Esophagus squamous epithelium (tissue), 5 donors: ENCODE measurements at regions not wholly inside any gene's neighbourhood (a gene's known extent, or its start where the extent isn't known, plus 50 kb on each side); places are given as distances from the start of the nearest gene placed in this dataset.

ENCODE experiments used
- DNase-seq: peaks from one replicate; lab custom pipeline; 2025; lab: John Stamatoyannopoulos, UW
- H3K27ac ChIP-seq, 4 donors: fragments of 200-600 bp; sonication (generic); one replicate each; pipeline ENCODE4 v1.5.1; 2016 to 2019; ENCODE audit warnings: mild to moderate bottlenecking in 1 of 4
- H3K27me3 ChIP-seq, 4 donors: fragments of 200-600 bp; sonication (generic); 1 replicate in 3 of 4; 2 replicates in 1 of 4; pipeline versions ENCODE4 v1.5.1 to v1.6.0; 2017 to 2021; ENCODE audit warnings: antibody characterized with exemption in 1 of 4
- H3K36me3 ChIP-seq, 3 donors: fragments of 200-600 bp; sonication (generic); one replicate each; pipeline ENCODE4 v1.5.1; 2016 to 2019
- H3K4me1 ChIP-seq, 3 donors: fragments of 200-600 bp; sonication (generic); one replicate each; pipeline ENCODE4 v1.5.1; 2017 to 2019
- H3K4me3 ChIP-seq, 4 donors: fragments of 200-600 bp; sonication (generic); 1 replicate in 3 of 4; 2 replicates in 1 of 4; pipeline ENCODE4 v1.5.1; 2016 to 2019; ENCODE audit warnings: mild to moderate bottlenecking in 2 of 4, moderate library complexity in 1 of 4
- H3K9me3 ChIP-seq, 3 donors: fragments of 200-600 bp; sonication (generic); one replicate each; pipeline ENCODE4 v1.5.1; 2016 to 2019
- POLR2A ChIP-seq, 4 donors: fragments of 450-650 bp; IDR thresholded peaks; one replicate each; pipeline ENCODE4 v1.6.1; 2017; ENCODE audit warnings: antibody characterized with exemption in 4 of 4, mild to moderate bottlenecking in 4 of 4, moderate library complexity in 3 of 4
- WGBS, 2 donors: methylation state at CpG; one replicate each; pipeline ENCODE4 v1.1.5; 2018; 5-methylcytosine and 5-hydroxymethylcytosine counted together
- intact Hi-C: fragments of 100-400 bp; cut with DNase I; formaldehyde crosslinking; loops from one replicate; pipeline ENCODE4 v1.15.0; 2022
- TF ChIP-seq, protein P1 (sequence below), 6 experiments: fragments of 450-650 bp in 4 of 6; fragments of 200-600 bp in 2 of 6; sonication (generic) in 2 of 6; IDR thresholded peaks; one replicate each; pipeline ENCODE4 v1.5.1; 2016 to 2019; ENCODE audit warnings: antibody characterized with exemption in 6 of 6, mild to moderate bottlenecking in 4 of 6, moderate library complexity in 4 of 6
- donor health status: DM: yes; HTN: yes; CAD: no.

DNA sequence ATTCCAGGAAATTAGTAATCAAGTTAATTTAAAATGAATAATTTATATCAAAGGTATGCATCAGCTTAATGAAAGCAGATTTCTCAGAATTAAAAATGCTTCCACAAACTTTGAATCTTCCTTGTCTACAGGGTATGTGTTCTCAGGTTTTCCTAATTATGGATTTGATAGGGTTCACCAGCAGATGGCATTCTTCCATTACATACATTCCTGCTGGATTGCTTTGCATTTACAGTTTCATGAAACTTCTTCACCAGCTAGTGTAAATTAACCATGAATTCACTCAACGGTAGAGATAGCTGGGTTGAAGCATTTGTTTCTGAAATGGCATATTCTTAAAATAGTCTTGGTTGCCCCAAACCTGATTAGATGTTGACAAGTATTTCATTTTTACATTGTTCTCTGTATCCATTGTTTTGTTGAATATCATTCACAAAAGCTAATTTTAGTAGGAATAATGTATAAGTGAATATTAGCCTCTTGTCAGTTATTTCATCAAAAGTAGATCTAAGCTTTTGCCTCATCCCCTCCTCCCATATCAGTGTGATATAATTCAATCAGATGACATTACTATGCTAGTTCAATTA lies 68.7 kb upstream of the WDR41 start:
- no peak for DNase-seq
- intact Hi-C loops = no loop called here
- Histone ChIP-seq H3K4me1 (no peaks in the 10 kb centered on the region), H3K27ac (no peak overlapping the region), H3K4me3 (no peak overlapping the region), H3K27me3 (peaks cover 0 to 9% (median 0%) of the 10 kb centered on the region in 4 donors), H3K36me3 (no peaks in the 10 kb centered on the region), H3K9me3 (no peaks in the 10 kb centered on the region)
- TF ChIP-seq, protein P1, sequence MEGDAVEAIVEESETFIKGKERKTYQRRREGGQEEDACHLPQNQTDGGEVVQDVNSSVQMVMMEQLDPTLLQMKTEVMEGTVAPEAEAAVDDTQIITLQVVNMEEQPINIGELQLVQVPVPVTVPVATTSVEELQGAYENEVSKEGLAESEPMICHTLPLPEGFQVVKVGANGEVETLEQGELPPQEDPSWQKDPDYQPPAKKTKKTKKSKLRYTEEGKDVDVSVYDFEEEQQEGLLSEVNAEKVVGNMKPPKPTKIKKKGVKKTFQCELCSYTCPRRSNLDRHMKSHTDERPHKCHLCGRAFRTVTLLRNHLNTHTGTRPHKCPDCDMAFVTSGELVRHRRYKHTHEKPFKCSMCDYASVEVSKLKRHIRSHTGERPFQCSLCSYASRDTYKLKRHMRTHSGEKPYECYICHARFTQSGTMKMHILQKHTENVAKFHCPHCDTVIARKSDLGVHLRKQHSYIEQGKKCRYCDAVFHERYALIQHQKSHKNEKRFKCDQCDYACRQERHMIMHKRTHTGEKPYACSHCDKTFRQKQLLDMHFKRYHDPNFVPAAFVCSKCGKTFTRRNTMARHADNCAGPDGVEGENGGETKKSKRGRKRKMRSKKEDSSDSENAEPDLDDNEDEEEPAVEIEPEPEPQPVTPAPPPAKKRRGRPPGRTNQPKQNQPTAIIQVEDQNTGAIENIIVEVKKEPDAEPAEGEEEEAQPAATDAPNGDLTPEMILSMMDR (IDR thresholded peaks at IDR 0.05) = peak in 5 of 6 experiments; percentile 33 to 53 (median 36)
- TF ChIP-seq POLR2A (IDR thresholded peaks at IDR 0.05) = no peak
- 11 to 14% methylated on average over 1 of the region's 1 CpG for WGBS, 2 donors

DNA sequence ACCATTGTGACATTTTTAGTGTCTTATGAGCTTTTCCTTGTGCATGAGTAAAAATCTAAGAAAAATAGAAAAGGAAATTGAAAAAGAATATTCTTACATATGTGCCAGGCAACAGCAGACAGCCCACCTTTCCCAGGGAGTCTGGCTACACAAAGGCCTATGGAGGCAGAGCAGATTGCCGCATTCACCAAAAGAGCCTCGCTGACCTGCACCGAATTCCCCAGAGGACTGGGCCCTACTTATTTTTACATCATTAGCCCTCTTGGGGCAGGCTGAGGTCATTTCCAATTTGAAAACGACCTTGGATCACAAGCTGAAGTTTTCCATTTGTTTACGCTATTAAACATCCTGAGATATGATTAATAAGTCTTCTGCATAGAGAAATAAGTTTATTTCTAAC lies 66.2 kb upstream of the WDR41 start:
- 69 to 73% methylated on average over 5 of the region's 5 CpGs for WGBS, 2 donors
- no peaks in the 10 kb centered on the region for H3K27me3 ChIP-seq

DNA sequence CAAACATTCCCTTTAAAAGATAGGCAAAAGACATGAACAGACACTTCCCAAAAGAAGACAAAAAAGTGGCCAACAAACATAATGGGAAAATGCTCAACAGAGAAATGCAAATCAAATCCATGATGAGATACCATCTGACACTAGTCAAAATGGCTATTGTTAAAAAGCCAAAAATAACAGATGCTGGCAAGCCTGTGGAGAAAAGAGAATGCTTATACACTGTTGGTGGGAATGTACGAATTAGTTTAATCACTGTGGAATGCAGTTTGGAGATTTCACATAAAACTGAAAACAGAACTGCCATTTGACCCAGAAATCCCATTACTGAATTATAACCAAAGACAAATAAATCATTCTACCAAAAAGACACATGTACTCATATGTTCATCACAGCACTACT lies 58.3 kb upstream of the WDR41 start:
- peaks cover 0 to 3% (median 0%) of the 10 kb centered on the region in 3 donors for H3K9me3 ChIP-seq
- H3K4me3 ChIP-seq = no peak overlapping the region
- no peak overlapping the region for H3K27ac ChIP-seq
- intact Hi-C loops = no loop called here
- no peaks in the 10 kb centered on the region for H3K4me1 ChIP-seq
- WGBS, 2 donors = 45 to 52% methylated on average over 1 of the region's 1 CpG
- TF ChIP-seq, protein P1 (IDR thresholded peaks at IDR 0.05) = no peak
- TF ChIP-seq POLR2A (IDR thresholded peaks at IDR 0.05) = no peak
- no peaks in the 10 kb centered on the region for H3K27me3 ChIP-seq
- no peaks in the 10 kb centered on the region for H3K36me3 ChIP-seq
- DNase-seq = no peak

More for the DNA sequence above, 66.2 kb upstream of the WDR41 start:
- TF ChIP-seq, protein P1 (IDR thresholded peaks at IDR 0.05) = no peak
- TF ChIP-seq POLR2A (IDR thresholded peaks at IDR 0.05) = no peak
- Histone ChIP-seq H3K4me1 (no peaks in the 10 kb centered on the region), H3K9me3 (no peaks in the 10 kb centered on the region), H3K4me3 (no peak overlapping the region), H3K36me3 (no peaks in the 10 kb centered on the region), H3K27ac (no peak overlapping the region)
- no peak for DNase-seq
- intact Hi-C loops = no loop called here

DNA sequence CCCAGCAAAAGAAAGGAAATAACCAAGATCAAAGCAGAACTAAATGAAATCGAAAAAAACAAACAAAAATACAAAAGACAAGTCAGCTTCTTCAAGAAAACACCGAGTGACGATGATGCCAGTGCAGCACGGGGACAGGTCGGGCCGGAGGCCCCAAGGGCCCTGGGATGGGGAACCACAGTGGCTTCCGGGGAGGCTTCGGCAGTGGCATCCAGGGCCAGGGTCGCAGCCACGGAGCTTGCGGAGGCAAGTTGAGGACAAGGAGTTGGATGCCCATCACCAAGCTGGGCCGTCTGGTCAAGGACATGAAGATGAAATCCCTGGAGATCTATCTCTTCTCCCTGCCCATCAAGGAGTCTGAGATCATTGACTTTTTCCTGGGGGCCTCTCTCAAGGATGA lies 53.2 kb upstream of the WDR41 start:
- H3K36me3 ChIP-seq = no peaks in the 10 kb centered on the region
- peaks cover 0 to 3% (median 0%) of the 10 kb centered on the region in 3 donors for H3K9me3 ChIP-seq
- H3K27ac ChIP-seq = no peak overlapping the region
- intact Hi-C loops = no loop called here
- H3K4me1 ChIP-seq = no peaks in the 10 kb centered on the region
- WGBS, 2 donors = 85% methylated on average over 11 to 12 of the region's 12 CpGs
- DNase-seq = no peak
- TF ChIP-seq, protein P1 (IDR thresholded peaks at IDR 0.05) = no peak
- no peak for TF ChIP-seq POLR2A (IDR thresholded peaks at IDR 0.05)
- H3K4me3 ChIP-seq = no peak overlapping the region
- H3K27me3 ChIP-seq = no peaks in the 10 kb centered on the region
